GM10266 (cell line): ENCODE measurements at regions not wholly inside any gene's neighbourhood (a gene's known extent, or its start where the extent isn't known, plus 50 kb on each side); places are given as distances from the start of the nearest gene placed in this dataset.

Experiments used
- DNase-seq: peaks from one replicate; pipeline ENCODE4 v3.0.0; 2012; ENCODE audit errors: extremely low spot score
- CTCF ChIP-seq: IDR thresholded peaks from 2 replicates; pipeline ENCODE4 v1.5.1; 2012; ENCODE audit warnings: mild to moderate bottlenecking, low read depth; ENCODE audit not compliant: control insufficient read depth, insufficient read depth; ENCODE audit errors: missing control alignments

DNA sequence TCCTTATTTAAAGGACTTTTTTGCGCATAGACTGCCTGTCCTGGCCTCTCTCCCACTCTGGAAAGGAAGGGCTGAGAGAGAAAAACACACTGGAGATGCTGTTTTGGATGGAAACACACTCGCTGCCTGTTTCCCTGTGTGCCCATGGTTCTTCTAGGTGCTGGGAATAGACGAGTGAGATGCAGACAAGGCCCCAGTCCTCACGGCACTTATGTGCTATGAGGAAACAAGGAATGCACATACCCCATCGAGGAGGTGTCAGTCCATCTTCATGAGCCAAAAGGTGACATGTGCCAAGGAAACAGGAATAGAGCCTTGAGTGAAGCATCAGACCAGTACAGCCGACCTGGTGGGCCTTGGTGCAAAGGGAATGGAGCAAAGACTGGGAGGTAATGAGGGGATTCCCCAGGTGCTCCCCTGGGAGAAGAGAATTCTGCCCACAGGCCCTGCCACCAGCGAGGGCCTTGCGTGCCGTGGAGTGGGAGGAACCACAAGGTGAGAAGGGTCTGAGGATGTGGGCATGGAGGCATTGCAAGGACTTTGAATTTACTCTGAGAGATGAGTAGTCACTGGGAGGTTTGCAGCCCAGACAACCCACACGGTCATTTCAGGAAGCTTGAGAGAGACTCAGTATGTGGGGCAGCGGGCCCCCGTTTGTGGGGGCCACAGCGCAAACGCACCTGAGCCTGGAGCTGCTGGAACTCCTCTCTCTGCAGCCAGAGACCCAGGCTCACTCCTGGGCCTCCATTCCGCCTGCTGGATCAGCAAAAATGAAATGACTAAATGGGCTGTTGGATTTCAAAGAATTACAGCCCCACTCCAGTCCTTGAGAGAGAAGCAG, 197.5 kb upstream of the COPS8 start:
- DNase-seq = no peak
- TF ChIP-seq CTCF = no peak

- no peak for TF ChIP-seq CTCF
These were observed 196.6 kb upstream of the COPS8 start for GRCh38 chr2:236888794-236889780.

DNA sequence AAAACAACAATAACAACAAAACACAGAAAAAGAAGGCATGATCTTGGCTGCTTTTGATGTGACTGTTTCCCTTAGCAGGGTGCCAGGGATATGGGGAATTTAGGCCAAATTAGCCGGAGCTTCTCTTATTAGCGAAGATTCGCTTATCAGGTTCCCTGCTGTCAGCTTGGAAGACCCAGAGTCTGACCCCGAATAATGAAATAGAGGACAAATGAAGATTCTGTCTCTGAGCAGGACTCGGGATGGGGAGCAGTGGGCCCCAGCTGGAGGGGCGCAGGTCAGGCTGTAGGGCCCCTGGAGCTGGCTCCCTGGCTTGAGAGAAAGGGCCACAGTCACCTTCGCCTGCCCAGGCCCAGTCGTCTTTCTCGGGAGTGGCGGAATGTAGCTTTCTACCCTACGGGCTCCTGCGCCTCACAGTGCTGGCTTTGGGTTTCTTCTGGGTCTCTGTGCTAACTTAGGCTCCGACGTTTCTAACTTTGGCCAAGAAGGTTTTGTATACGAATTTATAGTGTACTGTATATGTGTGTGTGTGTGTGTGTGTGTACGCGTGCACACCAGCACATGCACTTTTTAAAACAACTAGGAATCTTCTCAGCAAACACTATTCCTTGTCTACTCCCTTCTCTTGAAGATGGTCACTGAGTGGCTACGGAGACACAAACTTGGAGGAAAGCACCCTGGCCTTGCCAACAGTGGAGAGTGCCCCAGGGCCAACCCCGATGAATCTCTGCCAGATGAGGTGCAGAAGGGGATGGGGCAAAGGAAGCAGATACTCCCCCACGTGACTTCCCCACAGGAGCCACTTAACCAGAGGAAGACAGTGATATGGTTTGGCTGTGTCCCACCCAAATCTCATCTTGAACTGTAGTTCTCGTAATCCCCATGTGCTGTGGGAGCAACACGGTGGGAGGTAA, 195.6 kb upstream of the COPS8 start:
- DNase-seq = no peak
- no peak for TF ChIP-seq CTCF

More at GRCh38 chr2:236888794-236889780, 196.6 kb upstream of the COPS8 start:
- DNase-seq = no peak

- no peak for DNase-seq
These were observed 193.0 kb upstream of the COPS8 start for GRCh38 chr2:236892721-236893120.

GRCh38 chr2:236894791-236895190, 190.9 kb upstream of the COPS8 start:
- DNase-seq = no peak
- no peak for TF ChIP-seq CTCF

More at GRCh38 chr2:236892721-236893120, 193.0 kb upstream of the COPS8 start:
- no peak for TF ChIP-seq CTCF

DNA sequence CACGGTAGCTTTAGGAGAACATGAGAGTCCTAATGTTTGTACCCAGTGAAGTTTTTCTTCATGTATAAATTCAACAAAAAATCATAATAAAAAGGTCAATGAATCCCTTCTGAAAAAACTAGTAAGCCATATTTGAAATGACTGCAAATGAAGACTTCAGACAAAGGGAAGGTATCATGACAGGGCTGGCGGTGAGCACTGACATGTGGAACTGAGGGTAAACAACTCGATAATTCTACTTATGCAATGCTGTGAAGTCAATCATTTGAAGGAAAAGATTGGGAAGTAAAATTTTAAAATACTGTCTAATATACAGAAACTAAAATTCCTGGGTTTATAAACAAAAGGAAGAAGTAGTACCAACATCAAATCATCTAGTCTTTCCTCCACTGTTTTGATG, 190.2 kb upstream of the COPS8 start:
- no peak for DNase-seq
- TF ChIP-seq CTCF = no peak
